Glomerular visceral epithelial cell (primary cell): ENCODE measurements at regions not wholly inside any gene's neighbourhood (a gene's known extent, or its start where the extent isn't known, plus 50 kb on each side); places are given as distances from the start of the nearest gene placed in this dataset.
"Not testable (repeated sequence)": the region's sequence is repeated elsewhere in the genome, so short reads cannot be mapped to it uniquely, and the experiment has no call there.

Experiments used
- DNase-seq: peaks from one replicate; pipeline ENCODE4 v3.0.0-alpha.2; 2016; ENCODE audit errors: extremely low spot score

DNA sequence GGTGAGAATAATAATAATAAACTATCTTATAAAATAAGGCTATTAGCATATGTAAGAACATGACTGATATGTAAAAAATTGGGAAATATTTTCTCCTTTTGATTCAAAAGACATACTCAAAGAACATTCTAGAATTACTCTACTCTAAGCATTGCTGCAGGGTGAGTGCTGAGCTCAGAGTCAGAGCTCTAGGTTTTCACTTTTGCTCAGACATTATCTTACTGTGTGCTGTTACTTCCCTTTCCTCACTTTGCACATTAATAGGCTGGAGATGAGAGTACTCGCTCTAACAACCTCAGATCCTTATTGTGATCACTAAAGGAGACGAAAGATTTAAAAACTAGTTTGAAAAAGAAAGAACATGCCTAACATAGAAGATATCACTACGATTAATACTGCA lies 99.4 kb upstream of the C9orf72 start:
- DNase-seq, result no peak

DNA sequence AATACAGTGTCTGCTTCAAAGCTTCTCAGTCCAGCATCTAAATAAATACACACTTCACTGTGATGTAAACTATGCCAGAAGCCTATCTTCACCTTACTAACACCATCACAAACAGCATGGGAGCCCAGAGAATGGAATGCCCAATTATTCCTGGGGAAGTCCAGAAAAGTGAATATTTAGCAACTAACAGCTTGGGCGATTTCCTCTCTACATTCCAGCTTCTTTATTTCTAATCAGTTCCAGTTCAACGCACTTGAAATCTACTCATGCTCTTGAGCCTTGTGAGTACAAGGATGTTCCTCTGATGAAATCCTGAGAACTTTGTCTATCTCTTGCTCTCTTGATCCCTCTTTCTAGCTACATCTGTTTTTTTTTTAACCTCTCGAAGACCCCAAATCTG lies 100.4 kb upstream of the C9orf72 start:
- DNase-seq, result peak; percentile 29

DNA sequence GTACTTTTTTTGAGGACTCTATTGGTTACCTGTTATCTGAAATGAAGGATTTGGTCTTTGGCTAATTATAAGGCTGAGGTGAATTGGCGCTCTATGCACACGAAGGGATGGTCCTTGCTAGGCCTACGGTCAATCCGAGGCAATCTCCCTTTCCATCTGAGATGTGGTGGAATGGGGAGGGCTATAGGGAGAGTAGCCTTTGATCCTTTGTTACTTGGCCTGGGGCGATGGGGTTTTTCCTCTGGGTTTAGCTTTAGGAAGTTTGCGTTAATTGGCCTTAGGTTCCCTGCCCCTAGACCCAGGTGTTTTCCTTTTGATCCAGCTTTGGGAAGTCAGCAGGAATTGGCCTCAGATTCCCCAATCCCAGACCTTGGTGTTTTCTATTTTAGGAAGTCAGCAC lies 102.1 kb upstream of the C9orf72 start:
- DNase-seq, result no peak

DNA sequence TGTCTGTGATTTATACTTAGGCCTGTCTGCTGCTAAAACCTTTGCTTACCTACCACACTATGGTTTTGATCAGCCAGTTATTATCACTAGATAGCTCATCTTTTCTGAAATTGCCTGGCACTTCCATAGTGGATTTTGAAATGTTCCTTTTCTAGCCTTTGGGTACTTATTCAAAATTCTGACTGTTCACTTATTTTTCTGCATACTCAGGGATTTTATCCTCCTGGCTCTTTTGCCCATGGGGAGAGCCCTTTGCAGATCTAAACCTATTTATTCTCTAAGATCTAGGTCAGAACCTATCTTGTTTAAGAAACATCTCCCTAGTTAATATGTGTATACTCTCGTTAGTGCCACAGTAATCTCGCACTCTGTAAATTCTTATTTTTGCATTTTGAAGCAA lies 103.5 kb upstream of the C9orf72 start:
- no peak for DNase-seq

DNA sequence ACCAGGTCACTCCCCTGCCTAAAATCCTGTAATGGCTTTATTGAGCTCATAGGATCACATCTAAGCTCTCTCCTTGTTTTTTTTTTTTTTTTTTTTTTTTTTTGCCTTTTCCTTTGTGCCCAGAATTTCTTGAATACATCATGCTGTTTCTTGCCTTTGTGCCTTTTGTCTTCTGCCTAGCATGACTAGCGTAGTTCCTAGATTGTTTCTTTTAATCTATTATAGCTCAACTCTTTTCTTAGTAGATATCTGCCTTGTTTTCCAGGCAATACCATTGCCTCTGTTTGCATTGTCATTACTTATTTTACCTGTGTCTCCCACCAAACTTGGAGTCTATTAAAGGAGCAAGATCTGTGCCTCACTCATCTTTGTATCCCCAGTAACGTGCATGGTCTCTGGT lies 106.1 kb upstream of the C9orf72 start:
- no peak for DNase-seq

DNA sequence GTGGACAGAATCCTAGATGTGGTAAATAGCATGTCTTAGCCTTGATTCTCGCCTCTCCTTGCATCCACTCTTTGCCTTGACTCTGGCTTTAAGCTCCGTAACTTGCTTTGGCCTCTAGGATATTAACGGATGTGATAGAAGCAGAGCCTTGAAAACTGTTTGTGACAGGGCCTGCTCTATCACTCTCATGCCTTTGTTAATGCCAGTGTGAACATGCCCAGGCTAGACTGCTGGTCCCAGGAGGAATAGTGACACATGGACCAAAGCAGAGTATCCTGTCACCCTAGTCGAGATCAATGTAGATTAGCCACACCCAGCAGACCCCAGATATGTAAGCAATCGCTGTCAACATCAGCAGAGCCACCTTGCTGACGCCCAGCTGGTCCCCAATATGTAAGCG lies 109.9 kb upstream of the C9orf72 start:
- DNase-seq, result no peak

DNA sequence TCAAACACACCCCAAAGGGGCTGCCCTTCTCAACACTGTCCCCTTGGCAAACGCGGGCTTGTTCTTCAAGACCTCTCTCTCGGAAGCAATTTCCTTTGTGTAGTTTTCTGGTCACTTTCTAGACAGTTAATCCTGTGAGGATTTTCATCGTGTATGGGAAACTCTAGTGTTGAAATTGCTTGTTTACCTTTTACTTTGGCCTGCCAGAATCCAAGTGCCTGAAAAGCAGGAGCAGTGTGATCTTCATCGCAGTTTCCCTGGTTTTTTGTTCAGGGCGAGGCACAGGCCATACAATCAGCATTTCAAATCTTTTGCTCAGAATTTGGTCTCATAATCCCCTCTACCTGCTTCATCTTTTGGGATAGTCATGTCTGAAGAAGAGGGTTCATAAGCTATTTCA lies 115.7 kb upstream of the C9orf72 start:
- DNase-seq, result no peak

DNA sequence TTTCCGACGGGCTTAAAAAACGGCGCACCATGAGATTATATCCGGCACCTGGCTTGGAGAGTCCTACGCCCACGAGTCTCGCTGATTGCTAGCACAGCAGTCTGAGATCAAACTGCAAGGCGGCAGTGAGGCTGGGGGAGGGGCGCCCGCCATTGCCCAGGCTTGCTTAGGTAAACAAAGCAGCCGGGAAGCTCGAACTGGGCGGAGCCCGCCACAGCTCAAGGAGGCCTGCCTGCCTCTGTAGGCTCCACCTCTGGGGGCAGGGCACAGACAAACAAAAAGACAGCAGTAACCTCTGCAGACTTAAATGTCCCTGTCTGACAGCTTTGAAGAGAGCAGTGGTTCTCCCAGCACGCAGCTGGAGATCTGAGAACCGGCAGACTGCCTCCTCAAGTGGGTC lies 117.5 kb upstream of the C9orf72 start:
- not testable (repeated sequence) for DNase-seq

DNA sequence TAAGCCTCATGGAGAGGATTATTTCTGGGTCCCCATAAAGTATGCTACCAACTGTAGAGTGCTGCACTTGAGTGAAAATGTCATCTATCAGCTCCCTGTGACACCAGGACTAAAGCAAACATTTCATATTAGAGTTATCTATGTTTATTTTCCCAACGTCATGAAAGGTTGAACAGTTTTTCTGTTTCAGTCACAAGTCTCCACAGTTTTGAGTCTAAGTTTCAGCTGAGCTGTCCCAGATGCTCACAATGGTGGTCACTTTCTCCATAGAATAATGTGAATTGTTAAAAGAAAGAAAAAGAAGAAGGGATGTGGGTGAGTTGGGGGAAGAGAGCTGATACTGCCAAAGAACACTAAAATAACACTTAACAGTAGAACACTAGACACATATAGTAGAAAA lies 126.3 kb upstream of the C9orf72 start:
- no peak for DNase-seq

DNA sequence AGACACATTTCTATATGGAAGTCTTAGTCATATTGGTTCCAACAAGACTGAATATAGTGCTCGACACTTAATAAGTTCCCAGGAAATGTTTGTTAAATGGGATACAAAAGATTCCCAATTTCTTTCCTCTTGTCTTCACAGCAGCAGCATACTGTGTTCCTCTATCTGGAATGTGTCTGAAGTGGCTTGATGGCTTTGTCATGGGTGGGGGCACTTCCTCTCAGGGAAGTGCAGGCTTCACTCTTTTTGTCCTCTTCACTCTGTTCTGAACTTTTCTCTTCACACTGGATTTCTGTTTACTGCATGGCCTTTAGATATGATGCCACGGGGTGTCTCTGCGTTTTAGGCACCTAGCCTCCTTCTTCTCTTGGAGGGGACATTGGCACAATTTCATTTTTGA lies 127.7 kb upstream of the C9orf72 start:
- DNase-seq, result no peak

DNA sequence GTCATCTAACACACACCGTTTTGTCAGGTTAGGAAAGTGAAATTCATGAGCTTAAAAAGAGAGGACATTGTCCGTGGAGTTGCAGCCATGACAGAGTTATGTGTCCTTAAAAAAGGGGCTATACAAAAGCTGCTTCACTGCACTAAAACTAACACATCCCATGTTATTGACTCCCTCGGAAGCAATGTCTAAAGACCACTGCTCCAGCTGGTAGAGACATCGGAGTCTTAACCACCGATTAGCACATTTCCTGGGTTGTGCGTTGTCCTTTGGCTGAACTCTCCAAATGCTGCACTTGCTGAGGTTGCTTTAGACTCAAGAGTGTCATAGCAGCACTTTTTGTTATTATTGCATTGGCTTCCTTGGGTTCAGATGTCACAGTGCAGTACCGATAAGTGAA lies 128.3 kb upstream of the C9orf72 start:
- no peak for DNase-seq

DNA sequence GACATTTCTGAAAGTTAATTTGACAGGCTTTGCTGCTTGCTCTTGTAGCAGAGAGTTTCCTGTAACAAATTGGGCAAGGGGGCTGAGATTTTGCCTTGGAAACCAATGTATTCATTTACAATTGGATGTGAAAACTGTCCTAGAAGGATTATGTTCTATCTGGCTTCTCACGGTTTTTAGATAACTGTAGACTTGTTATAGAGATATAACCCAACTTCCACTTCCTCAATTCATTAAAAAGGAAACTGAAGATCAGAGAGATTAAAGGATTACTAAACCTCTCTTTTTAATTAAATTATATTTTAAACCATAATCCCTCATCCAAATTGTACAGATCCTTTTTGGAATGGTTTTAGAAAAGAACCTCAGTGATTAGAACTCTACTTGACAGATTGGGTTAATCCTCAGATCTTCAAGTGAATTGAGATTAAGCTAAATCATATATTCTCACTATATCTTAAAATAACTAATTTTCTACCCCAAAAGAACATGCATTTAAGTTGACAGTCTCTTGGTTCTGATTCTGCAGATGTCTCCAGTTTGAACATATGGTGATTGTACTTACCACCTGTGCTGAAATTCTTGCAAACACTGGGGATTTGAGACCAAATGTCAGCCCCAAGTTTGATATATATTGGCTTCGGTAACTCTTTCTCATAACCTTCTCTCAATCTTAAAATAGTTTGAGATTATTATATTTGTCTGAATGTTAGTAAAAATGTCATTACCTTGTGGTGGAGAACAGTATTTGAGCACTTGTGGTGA lies 130.1 kb upstream of the C9orf72 start:
- DNase-seq, result no peak

DNA sequence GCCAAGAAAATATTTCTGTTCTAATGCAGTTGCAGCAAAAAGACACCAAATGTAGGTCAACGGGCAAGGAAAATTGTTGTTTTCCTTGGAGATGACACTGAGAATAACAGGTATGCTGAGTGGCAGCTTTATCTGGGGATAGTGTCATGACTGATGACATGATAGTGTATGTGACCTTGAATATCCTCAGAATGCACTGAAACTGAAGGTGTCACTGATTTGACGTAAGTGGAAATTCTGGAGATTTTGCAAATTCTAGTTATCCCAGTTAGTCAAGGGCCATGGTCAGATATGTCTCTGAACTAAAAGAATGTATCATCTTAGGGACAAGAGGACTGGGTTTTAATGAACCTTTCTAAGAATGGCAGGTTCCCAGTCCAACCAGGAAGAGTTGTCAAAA lies 138.0 kb upstream of the C9orf72 start:
- DNase-seq, result no peak

DNA sequence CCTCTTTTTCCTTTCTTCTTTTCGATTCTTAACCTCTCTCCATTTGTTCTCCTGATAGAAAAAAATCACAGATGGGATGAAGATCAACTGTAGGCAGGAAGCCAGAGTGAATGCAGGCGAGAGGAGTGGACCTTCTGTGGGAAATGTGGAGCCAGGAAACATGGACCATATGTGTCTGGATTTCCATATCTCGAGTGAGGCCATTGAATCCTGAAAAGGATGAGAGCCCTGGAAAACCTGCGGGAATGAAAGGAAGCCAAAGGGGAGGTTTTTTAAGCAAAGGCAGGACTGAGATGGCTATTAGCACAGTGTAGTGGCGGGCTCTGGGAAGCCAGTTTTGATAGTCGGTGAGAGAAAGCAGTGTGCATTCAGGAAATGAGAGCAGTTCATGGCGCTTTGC lies 139.5 kb upstream of the C9orf72 start:
- DNase-seq, result no peak

DNA sequence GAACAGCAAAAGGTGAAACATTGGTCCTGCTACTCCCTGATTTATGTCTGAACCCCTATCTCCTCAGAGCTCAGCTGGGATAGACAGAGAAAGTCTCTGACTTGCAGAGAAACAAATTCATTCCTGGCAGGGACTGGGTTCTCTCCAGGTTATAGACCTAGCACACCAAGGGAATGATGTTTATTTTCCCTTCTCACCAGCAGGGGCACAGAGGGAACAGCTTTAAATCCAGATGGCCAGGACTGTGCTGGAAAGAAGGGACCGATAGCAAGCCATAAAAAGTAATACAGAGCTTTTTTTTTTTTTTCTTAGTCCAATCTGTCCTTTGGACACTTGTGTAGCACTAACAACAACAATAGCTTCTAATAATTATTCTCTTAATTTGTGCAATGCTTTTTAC lies 141.1 kb upstream of the C9orf72 start:
- DNase-seq, result no peak

DNA sequence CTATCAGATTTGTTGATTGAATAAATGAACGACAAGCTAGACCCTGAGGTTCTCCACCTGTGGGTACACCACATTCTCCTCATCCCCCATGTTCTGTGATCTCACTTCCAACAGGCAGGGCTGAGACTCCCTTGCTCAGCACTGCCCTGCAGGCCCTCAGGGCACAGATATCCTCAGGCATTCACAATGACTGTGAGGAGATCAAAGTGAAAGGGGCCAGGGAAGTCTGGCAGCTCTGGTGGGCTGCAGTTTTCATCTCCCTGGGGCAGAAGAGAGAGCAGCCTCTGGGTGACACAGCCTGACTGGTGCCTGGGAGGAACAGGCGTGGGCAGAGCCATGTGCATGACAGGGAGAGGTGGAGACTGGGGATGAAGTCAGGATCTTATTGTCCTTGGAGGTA lies 142.4 kb upstream of the C9orf72 start:
- no peak for DNase-seq

DNA sequence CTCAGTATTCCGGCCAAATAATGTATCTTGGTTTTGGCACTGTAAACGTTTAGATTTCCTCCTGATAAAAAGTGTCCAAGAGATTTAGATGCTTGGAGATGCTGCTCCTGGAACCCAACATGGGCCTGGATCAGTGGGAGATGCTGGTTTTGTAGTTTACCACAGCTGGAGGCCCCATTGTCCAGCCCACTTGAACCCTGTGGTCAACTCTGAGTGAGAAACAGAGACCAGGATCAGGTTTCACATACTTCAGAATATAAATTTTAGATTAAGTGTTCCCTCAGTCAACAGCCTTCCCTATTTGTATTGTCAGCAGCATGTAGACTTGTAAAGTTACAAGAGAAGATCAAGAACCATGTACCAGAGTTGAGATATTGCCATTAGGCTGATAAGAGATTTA lies 144.7 kb upstream of the C9orf72 start:
- DNase-seq, result no peak

DNA sequence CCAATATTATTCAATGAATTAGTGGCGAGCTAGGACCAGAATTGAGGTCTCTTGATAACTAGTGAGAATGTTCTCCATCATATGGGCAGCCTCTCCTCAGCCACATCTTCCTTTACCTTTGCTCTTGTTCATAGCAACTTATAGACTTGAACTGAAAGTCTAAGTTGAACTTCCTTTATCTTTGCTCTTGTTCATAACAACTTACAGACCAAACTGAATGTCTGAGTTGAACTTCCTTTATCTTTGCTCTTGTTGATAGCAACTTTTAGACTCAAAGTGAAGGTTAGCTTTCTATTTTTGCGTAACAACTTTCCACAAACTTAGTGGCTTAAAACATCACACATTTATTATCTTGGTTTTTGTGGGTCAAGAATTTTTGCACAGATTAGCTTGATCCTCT lies 146.4 kb upstream of the C9orf72 start:
- DNase-seq, result no peak

DNA sequence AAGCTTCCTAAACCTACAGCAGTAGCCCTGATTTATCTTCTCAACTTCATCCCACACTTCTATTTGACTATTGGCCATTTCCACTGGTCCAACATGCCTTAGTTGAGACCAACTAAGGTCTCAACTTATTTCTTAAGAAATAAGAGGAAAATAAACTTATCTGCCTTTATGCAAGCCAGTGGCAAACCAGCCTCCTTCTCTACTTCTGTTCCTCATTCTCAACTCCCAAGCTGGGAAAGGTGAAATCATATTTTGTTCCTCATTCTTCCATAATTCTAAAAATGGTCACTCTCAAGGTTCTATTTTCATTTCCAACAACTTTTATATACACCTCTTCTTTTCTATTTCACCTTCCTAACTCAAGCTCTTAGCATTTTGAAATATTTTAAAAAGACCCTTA lies 149.6 kb upstream of the C9orf72 start:
- DNase-seq, result no peak

DNA sequence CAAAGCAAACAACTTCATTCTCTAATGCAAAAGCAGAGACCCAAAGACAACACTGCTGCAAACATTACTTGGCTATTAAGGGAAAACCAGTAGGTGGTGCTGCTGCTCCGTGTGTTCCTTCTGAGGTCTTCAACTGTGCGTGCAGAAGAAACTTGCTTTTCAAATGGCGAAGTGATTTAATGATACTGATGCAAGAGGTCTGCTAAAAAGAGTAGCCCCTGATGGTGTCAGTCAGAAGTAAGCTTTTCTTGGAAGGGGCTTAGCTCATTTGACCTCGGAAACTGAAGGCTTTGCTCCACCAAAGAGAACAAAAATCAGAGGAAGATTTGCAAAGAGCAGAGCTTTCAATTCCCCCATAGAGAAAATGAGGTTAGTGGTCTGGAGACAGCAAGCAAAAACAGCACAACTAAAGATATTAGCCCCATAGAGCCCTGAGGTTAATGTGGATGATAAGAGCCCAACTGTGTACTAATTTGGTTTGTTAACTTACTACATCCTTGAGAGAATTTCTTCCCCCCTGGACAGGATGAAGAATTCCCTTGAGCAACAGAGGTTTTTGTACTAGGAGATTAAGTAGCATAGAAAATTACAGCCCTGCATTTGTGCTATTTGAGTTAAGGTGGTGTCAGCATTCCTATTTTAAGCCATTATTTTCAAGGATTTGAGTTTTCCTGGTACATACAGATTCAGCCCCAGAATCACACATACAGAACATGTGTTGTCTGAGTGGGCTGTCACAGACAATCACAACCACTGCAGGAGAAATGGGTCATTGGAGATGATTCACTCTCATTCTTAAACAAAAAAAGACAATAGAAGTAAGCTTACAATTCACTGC lies 153.2 kb upstream of the C9orf72 start:
- peak; percentile 76 for DNase-seq

DNA sequence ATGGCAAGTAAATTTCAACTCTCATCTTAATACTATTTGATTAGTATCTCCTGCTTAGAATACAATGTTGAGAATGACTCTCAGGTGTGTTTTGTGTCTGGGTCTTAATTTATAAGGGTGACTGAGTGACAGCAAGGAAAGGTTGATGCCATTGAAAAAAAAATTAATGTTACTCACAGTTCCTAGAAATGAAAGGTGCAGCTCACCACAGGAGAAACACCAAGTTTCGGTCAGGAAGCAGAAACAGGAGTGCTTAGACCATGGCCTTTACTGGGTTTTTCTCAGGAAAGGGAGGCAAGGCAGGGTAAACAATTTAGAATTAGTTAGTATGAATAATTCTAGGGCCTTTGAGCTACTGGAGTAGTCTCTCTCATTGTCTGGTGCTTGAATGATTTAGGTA lies 159.2 kb upstream of the C9orf72 start:
- no peak for DNase-seq

DNA sequence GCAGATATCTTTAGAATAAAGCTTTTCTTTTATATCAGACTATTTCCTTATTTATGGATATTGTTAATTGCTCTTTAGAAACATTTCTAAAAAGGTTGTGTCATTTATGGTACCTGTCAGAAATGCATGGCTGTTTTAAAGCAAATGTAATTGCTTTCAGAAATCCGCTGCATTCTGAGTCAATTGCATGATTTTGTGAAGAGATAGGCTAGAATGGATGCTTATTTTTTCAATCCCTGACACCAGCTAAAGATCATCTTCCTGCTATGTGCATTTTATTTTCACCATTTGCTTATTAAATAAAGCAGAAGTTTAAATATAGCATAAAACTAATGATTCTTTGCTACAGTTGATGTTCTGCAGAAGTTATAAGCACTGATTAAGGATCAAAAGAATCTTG lies 170.2 kb upstream of the C9orf72 start:
- DNase-seq, result no peak

DNA sequence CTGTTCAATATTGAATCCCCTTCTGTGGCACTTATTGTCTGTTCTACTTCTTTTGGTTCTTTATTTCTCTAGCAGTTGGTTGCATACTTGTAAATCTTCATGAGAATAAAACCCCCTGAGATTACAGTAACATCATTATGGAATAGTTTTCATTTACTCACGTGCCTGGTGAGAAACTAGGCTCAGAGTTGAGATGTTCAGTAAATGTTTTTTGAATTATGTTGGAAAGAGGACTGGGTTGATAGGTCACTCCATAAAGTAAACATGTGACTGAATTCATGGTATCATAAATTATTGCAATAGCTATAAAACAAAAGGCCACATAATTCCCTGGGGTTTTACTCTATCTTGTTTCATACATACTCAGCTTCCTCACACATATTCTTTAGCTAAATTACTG lies 174.2 kb upstream of the C9orf72 start:
- no peak for DNase-seq
